K562 (cell line): ENCODE measurements at regions not wholly inside any gene's neighbourhood (a gene's known extent, or its start where the extent isn't known, plus 50 kb on each side); places are given as distances from the start of the nearest gene placed in this dataset.

Experiments
- ATAC-seq: fragments of 200-7000 bp; cut with Tn5 transposase; 3 replicates; pipeline ENCODE4 v1.9.1; 2020; ENCODE audit warnings: moderate library complexity
- BruUV-seq: library from RNA; stranded (reverse); fragments of 400-500 nt; replicated peaks from 2 replicates; lab custom pipeline; 2021; lab: Mats Ljungman, UMichigan
- CTCF ChIA-PET: fragments of 300-600 bp; formaldehyde crosslinking; extraction: SDS; loops from one replicate; lab custom pipeline; 2021; ENCODE audit warnings: low intra/inter-chr PET ratio; lab: Yijun Ruan, JAX
- POLR2A ChIA-PET: fragments of 300-600, 350-650 bp; sonication (Branson Sonifier 250); formaldehyde crosslinking; extraction: SDS; loops from one replicate; lab custom pipeline; 2021; ENCODE audit warnings: antibody characterized with exemption, inconsistent platforms; lab: Yijun Ruan, JAX
- DNase-seq, 4 experiments: peaks; one replicate each; pipeline versions ENCODE4 v3.0.0 to v3.0.0-alpha.2; 2011 to 2018; ENCODE audit warnings: low spot score in 3 of 4, mixed read lengths in 3 of 4; ENCODE audit errors: extremely low read depth in 1 of 4
- FAIRE-seq: peaks from 2 replicates; lab custom pipeline; 2011; peaks lifted over from hg19 to GRCh38; lab: Jason Lieb, UNC
- H2AFZ ChIP-seq: 2 replicates; pipeline ENCODE4 v1.6.0; 2011; ENCODE audit warnings: low read depth, low read length, control low read depth, inconsistent platforms
- H3K27ac ChIP-seq: fragments of 200-600 bp; 3 replicates; pipeline ENCODE4 v1.8.0; 2011; ENCODE audit warnings: low read depth, mild to moderate bottlenecking, control low read depth, inconsistent platforms, low read length, moderate library complexity, mixed read lengths; ENCODE audit errors: extremely low read depth
- H3K27me3 ChIP-seq, 2 experiments: fragments of 300-600 bp in 1 of 2; 2 replicates in 1 of 2; 3 replicates in 1 of 2; pipeline versions ENCODE4 v1.6.0 to v1.8.0; 2011; ENCODE audit warnings: inconsistent platforms in 2 of 2, low read length in 2 of 2, mild to moderate bottlenecking in 1 of 2, mixed read lengths in 1 of 2, moderate library complexity in 1 of 2; ENCODE audit not compliant: control insufficient read depth in 2 of 2, insufficient read depth in 2 of 2
- H3K36me3 ChIP-seq: fragments of 300-600 bp; 3 replicates; pipeline ENCODE4 v1.8.0; 2011; ENCODE audit warnings: mild to moderate bottlenecking, low read length, inconsistent platforms; ENCODE audit not compliant: control insufficient read depth, insufficient read depth
- H3K4me1 ChIP-seq, 2 experiments: fragments of 200-600 bp in 1 of 2; replicated peaks in 1 of 2; 2 replicates in 1 of 2; 3 replicates in 1 of 2; pipeline versions ENCODE4 v1.5.1 to v1.8.0; 2011; ENCODE audit warnings: inconsistent platforms in 2 of 2, low read length in 2 of 2, mild to moderate bottlenecking in 1 of 2, mixed read lengths in 1 of 2, moderate library complexity in 1 of 2; ENCODE audit not compliant: control insufficient read depth in 2 of 2, insufficient read depth in 2 of 2
- H3K4me2 ChIP-seq: 2 replicates; pipeline ENCODE4 v1.6.1; 2011; ENCODE audit warnings: low read length, control low read depth, inconsistent platforms, mixed read lengths; ENCODE audit not compliant: insufficient read depth
- H3K4me3 ChIP-seq: fragments of 200-600 bp; sonication (generic), shearing (Covaris generic); 2 replicates; pipeline ENCODE4 v1.5.1; 2016; ENCODE audit warnings: control low read depth, inconsistent platforms
- H3K79me2 ChIP-seq: fragments of 200-600 bp; 3 replicates; pipeline ENCODE4 v1.8.0; 2011; ENCODE audit warnings: low read length, inconsistent platforms; ENCODE audit not compliant: control insufficient read depth, insufficient read depth
- H3K9ac ChIP-seq, 2 experiments: 2 replicates each; pipeline versions ENCODE4 v1.6.0 to v1.6.1; 2011; ENCODE audit warnings: low read depth in 2 of 2, low read length in 2 of 2, control low read depth in 1 of 2, inconsistent platforms in 1 of 2, mild to moderate bottlenecking in 1 of 2, mixed read lengths in 1 of 2; ENCODE audit not compliant: insufficient read depth in 1 of 2
- H3K9me1 ChIP-seq: one replicate; pipeline ENCODE4 v1.6.0; 2011; ENCODE audit warnings: inconsistent platforms, mild to moderate bottlenecking, low read length, moderate library complexity; ENCODE audit not compliant: control insufficient read depth, insufficient read depth
- H3K9me3 ChIP-seq: replicated peaks from 2 replicates; pipeline ENCODE4 v1.5.1; 2011; ENCODE audit warnings: low read depth, low read length, inconsistent platforms; ENCODE audit not compliant: control insufficient read depth, insufficient read depth
- H4K20me1 ChIP-seq: replicated peaks from 2 replicates; pipeline ENCODE4 v1.6.1; 2011; ENCODE audit warnings: low read length, inconsistent platforms, mixed read lengths; ENCODE audit not compliant: control insufficient read depth, insufficient read depth
- E2F8 ChIP-seq: fragments of 450-650 bp; IDR thresholded peaks from 2 replicates; pipeline ENCODE4 v1.7.1; 2018; ENCODE audit warnings: mild to moderate bottlenecking, low read depth; ENCODE audit not compliant: partially characterized antibody
- FOXJ3 ChIP-seq: sonication (generic); formaldehyde crosslinking; IDR thresholded peaks from 2 replicates; pipeline ENCODE4 v1.4.0; 2020; ENCODE audit warnings: mild to moderate bottlenecking, missing genetic modification reagents
- FOXK1 ChIP-seq: sonication (generic); formaldehyde crosslinking; IDR thresholded peaks from 2 replicates; pipeline ENCODE4 v1.8.0; 2022; ENCODE audit warnings: missing genetic modification reagents, mild to moderate bottlenecking, borderline replicate concordance
- POU5F1 ChIP-seq: fragments of 150-350 bp; IDR thresholded peaks from 2 replicates; pipeline ENCODE4 v1.6.1; 2014; ENCODE audit warnings: borderline replicate concordance, low read length, low read depth, mild to moderate bottlenecking; ENCODE audit not compliant: partially characterized antibody
- PPARD ChIP-seq: fragments of 250-450 bp; sonication (Bioruptor Pico); IDR thresholded peaks from 2 replicates; pipeline ENCODE4 v1.8.0; 2022; ENCODE audit warnings: inconsistent platforms, mild to moderate bottlenecking, moderate library complexity
- RHOXF2B ChIP-seq: fragments of 250-450 bp; sonication (Bioruptor Pico); conservative IDR thresholded peaks from 2 replicates; pipeline ENCODE4 v1.5.1; 2021
- TCF7L2 ChIP-seq: fragments of 150-350 bp; IDR thresholded peaks from 2 replicates; pipeline ENCODE4 v1.6.1; 2016; ENCODE audit warnings: low read depth, mild to moderate bottlenecking, low read length, moderate library complexity
- ZNF175 ChIP-seq: fragments of 200-800 bp; sonication (Bioruptor generic); IDR thresholded peaks from 2 replicates; pipeline ENCODE4 v1.6.1; 2016; ENCODE audit warnings: low read depth, mild to moderate bottlenecking, missing genetic modification characterization, missing compliant biosample characterization
- ZNF316 ChIP-seq: fragments of 450-650 bp; IDR thresholded peaks from 2 replicates; pipeline ENCODE4 v1.6.1; 2016
- ZNF318 ChIP-seq, 2 experiments: fragments of 450-650 bp; IDR thresholded peaks; 2 replicates each; pipeline ENCODE4 v1.6.1; 2016; ENCODE audit warnings: mild to moderate bottlenecking in 2 of 2, borderline replicate concordance in 1 of 2, low read depth in 1 of 2, moderate library complexity in 1 of 2
- ZNF583 ChIP-seq: fragments of 250-450 bp; sonication (Bioruptor Pico); IDR thresholded peaks from 2 replicates; pipeline ENCODE4 v1.4.0; 2020
- ZNF584 ChIP-seq: fragments of 200-800 bp; sonication (Bioruptor generic); IDR thresholded peaks from 2 replicates; pipeline ENCODE4 v1.6.1; 2016; ENCODE audit warnings: low read depth, mild to moderate bottlenecking, missing genetic modification characterization, missing compliant biosample characterization
- WGBS: fragments of 100-300 bp; shearing (Covaris generic); methylation state at CpG from one replicate; pipeline ENCODE4 v1.1.6; 2016; ENCODE audit warnings: low coverage, mixed read lengths; ENCODE audit not compliant: insufficient coverage; ENCODE audit errors: missing lambda C conversion rate; 5-methylcytosine and 5-hydroxymethylcytosine counted together
- in situ Hi-C: fragments of 300-500 bp; cut with MboI; formaldehyde crosslinking; loops from 4 replicates; pipeline ENCODE4 v1.15.0; 2018; ENCODE audit warnings: inconsistent platforms, mixed read lengths
- intact Hi-C: fragments of 100-400 bp; cut with micrococcal nuclease; formaldehyde crosslinking; loops from 2 replicates; pipeline ENCODE4 v1.14.2; 2022

- ChIA-PET POLR2A (interaction anchor here (1.3 kb wide), 1 partner anchor 18 kb away, joined by 3 read pairs; no protein-coding TSS in a partner anchor), CTCF (no interaction called here)
- Histone ChIP-seq H2AFZ (no peak overlapping the region), H3K27ac (no peak overlapping the region), H3K79me2 (no peaks in the 10 kb centered on the region), H3K4me1 (no peaks in the 10 kb centered on the region; a peak in 1 of 5 replicates), H3K4me3 (no peak overlapping the region), H3K27me3 (peaks cover 0 to 17% of the 10 kb centered on the region in 2 experiments; a peak in 2 of 5 replicates), H3K36me3 (no peaks in the 10 kb centered on the region), H3K9ac (no peak overlapping the region), H3K9me1 (no peaks in the 10 kb centered on the region), H3K4me2 (no peak overlapping the region), H3K9me3 (no peaks in the 10 kb centered on the region), H4K20me1 (no peaks in the 10 kb centered on the region)
- no peak for ATAC-seq
- in situ Hi-C loops, result no loop called here
- FAIRE-seq, result no peak
- no peak for DNase-seq
- intact Hi-C loops, result no loop called here
- WGBS, result 6% methylated on average over 3 of the region's 3 CpGs
- no TSS peak for BruUV-seq
- no peak for TF ChIP-seq FOXK1
- TF ChIP-seq POU5F1, result no peak
- TF ChIP-seq TCF7L2, result no peak
- TF ChIP-seq E2F8, result no peak
- no peak for TF ChIP-seq ZNF318 (IDR thresholded peaks at IDR 0.05; ENCODE audit: borderline replicate concordance in 1 of 2, low read depth in 1 of 2)
- no peak for TF ChIP-seq ZNF175 (CRISPR knock-in tag)
- no peak for TF ChIP-seq PPARD (CRISPR knock-in tag)
- TF ChIP-seq RHOXF2B (CRISPR knock-in tag), result no peak
- no peak for TF ChIP-seq FOXJ3 (CRISPR knock-in tag)
- TF ChIP-seq ZNF584 (CRISPR knock-in tag), result no peak
- no peak for TF ChIP-seq ZNF583 (CRISPR knock-in tag)
- TF ChIP-seq ZNF316, result no peak
Measured at GRCh38 chr2:216279459-216279858, 92.8 kb downstream of the MARCHF4 start.
